Parathyroid adenoma (tissue), 2 donors: ENCODE measurements at regions not wholly inside any gene's neighbourhood (a gene's known extent, or its start where the extent isn't known, plus 50 kb on each side); places are given as distances from the start of the nearest gene placed in this dataset.

Experiments used
- H2AFZ ChIP-seq: fragments of 300-600 bp; sonication (generic); one replicate; pipeline ENCODE4 v1.7.0; 2017; ENCODE audit warnings: antibody characterized with exemption, mild to moderate bottlenecking
- H3K27ac ChIP-seq: fragments of 300-600 bp; sonication (generic); one replicate; pipeline ENCODE4 v1.7.0; 2017
- H3K27me3 ChIP-seq: fragments of 300-600 bp; sonication (generic); one replicate; pipeline ENCODE4 v1.7.0; 2017; ENCODE audit warnings: low read length; ENCODE audit not compliant: control insufficient read depth, insufficient read depth
- H3K36me3 ChIP-seq: fragments of 300-600 bp; sonication (generic); one replicate; pipeline ENCODE4 v1.7.0; 2017; ENCODE audit warnings: low read length; ENCODE audit not compliant: control insufficient read depth, insufficient read depth
- H3K4me1 ChIP-seq: fragments of 300-600 bp; sonication (generic); one replicate; pipeline ENCODE4 v1.7.0; 2017; ENCODE audit warnings: control low read depth
- H3K4me2 ChIP-seq: fragments of 300-600 bp; sonication (generic); one replicate; pipeline ENCODE4 v1.7.0; 2017; ENCODE audit warnings: low read length
- H3K4me3 ChIP-seq: fragments of 300-600 bp; sonication (generic); one replicate; pipeline ENCODE4 v1.7.0; 2017; ENCODE audit warnings: low read depth, low read length
- H3K79me2 ChIP-seq: fragments of 300-600 bp; sonication (generic); one replicate; pipeline ENCODE4 v1.7.0; 2017; ENCODE audit warnings: control low read depth
- H3K9ac ChIP-seq: fragments of 300-600 bp; sonication (generic); one replicate; pipeline ENCODE4 v1.7.0; 2017; ENCODE audit warnings: mild to moderate bottlenecking
- H3K9me3 ChIP-seq: fragments of 300-600 bp; sonication (generic); one replicate; pipeline ENCODE4 v1.7.0; 2017; ENCODE audit warnings: low read length; ENCODE audit not compliant: control insufficient read depth
- CTCF ChIP-seq: fragments of 300-600 bp; sonication (generic); IDR thresholded peaks from one replicate; pipeline ENCODE4 v1.7.0; 2017; ENCODE audit warnings: antibody characterized with exemption, mild to moderate bottlenecking
- donor health status: primary hyperparathyroidism.

- Histone ChIP-seq H3K9me3 (no peaks in the 10 kb centered on the region), H3K4me3 (no peak overlapping the region), H3K9ac (no peak overlapping the region), H3K4me1 (peaks cover 11% of the 10 kb centered on the region), H3K27me3 (no peaks in the 10 kb centered on the region), H3K36me3 (no peaks in the 10 kb centered on the region), H2AFZ (no peak overlapping the region), H3K4me2 (no peak overlapping the region), H3K79me2 (no peaks in the 10 kb centered on the region), H3K27ac (no peak overlapping the region)
- TF ChIP-seq CTCF, result no peak
Observed at GRCh38 chr10:78414380-78414779, 380.7 kb downstream of the RPS24 start.

GRCh38 chr10:78415111-78415510 is 381.4 kb downstream of the RPS24 start:
- no peak for TF ChIP-seq CTCF
- H3K9me3 ChIP-seq, result no peaks in the 10 kb centered on the region
- H3K27ac ChIP-seq, result no peak overlapping the region
- no peak overlapping the region for H3K9ac ChIP-seq
- H3K4me3 ChIP-seq, result no peak overlapping the region
- H3K4me1 ChIP-seq, result peaks cover 11% of the 10 kb centered on the region
- H3K79me2 ChIP-seq, result no peaks in the 10 kb centered on the region
- H3K36me3 ChIP-seq, result no peaks in the 10 kb centered on the region
- no peaks in the 10 kb centered on the region for H3K27me3 ChIP-seq
- no peak overlapping the region for H3K4me2 ChIP-seq
- H2AFZ ChIP-seq, result no peak overlapping the region

GRCh38 chr10:78416031-78417011 is 382.7 kb downstream of the RPS24 start:
- Histone ChIP-seq H3K27me3 (no peaks in the 10 kb centered on the region), H3K4me2 (peak overlapping the region; percentile 2), H3K9ac (no peak overlapping the region), H3K4me3 (no peak overlapping the region), H2AFZ (peak overlapping the region; percentile 34), H3K79me2 (no peaks in the 10 kb centered on the region), H3K4me1 (peaks cover 11% of the 10 kb centered on the region), H3K9me3 (no peaks in the 10 kb centered on the region), H3K36me3 (no peaks in the 10 kb centered on the region), H3K27ac (peak overlapping the region; percentile 7)
- TF ChIP-seq CTCF, result no peak

GRCh38 chr10:78417425-78418370 is 384.0 kb downstream of the RPS24 start:
- Histone ChIP-seq H3K36me3 (no peaks in the 10 kb centered on the region), H3K79me2 (no peaks in the 10 kb centered on the region), H3K27ac (no peak overlapping the region), H3K9ac (no peak overlapping the region), H3K4me3 (no peak overlapping the region), H2AFZ (no peak overlapping the region), H3K27me3 (no peaks in the 10 kb centered on the region), H3K4me2 (no peak overlapping the region), H3K9me3 (no peaks in the 10 kb centered on the region), H3K4me1 (peaks cover 11% of the 10 kb centered on the region)
- TF ChIP-seq CTCF, result no peak
